ENCODE measurements at regions not wholly inside any gene's neighbourhood (a gene's known extent, or its start where the extent isn't known, plus 50 kb on each side); places are given as distances from the start of the nearest gene placed in this dataset.
A peak's percentile ranks its signal among the peaks of the same experiment; 100 is the strongest.

DNA sequence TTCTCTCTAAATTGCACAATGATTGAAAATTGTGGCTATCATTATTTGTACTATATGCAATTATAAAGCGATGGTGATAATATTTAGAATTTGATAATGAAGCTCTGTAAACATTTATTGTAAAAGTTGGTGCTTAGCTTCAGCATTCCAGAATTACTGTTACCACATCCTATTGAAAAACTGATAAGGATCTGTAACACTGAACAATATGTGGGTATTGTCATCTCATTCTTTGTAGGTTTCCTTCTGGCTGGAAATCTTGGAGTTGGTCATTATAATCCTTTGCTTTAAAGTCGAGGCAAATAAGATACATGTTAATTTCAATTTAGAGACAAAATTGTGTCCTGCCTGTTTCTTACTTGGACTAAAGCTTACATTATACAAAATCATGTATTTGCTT, 323.4 kb upstream of the GOLIM4 start:
- DNase-seq (ENCODE audit: low read depth): no peak
- TF ChIP-seq, protein P1, sequence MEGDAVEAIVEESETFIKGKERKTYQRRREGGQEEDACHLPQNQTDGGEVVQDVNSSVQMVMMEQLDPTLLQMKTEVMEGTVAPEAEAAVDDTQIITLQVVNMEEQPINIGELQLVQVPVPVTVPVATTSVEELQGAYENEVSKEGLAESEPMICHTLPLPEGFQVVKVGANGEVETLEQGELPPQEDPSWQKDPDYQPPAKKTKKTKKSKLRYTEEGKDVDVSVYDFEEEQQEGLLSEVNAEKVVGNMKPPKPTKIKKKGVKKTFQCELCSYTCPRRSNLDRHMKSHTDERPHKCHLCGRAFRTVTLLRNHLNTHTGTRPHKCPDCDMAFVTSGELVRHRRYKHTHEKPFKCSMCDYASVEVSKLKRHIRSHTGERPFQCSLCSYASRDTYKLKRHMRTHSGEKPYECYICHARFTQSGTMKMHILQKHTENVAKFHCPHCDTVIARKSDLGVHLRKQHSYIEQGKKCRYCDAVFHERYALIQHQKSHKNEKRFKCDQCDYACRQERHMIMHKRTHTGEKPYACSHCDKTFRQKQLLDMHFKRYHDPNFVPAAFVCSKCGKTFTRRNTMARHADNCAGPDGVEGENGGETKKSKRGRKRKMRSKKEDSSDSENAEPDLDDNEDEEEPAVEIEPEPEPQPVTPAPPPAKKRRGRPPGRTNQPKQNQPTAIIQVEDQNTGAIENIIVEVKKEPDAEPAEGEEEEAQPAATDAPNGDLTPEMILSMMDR (IDR thresholded peaks at IDR 0.05; ENCODE audit: insufficient read depth, low read depth, low read length): no peak
- H3K4me3 ChIP-seq (ENCODE audit: low read depth, low read length): no peak overlapping the region

DNA sequence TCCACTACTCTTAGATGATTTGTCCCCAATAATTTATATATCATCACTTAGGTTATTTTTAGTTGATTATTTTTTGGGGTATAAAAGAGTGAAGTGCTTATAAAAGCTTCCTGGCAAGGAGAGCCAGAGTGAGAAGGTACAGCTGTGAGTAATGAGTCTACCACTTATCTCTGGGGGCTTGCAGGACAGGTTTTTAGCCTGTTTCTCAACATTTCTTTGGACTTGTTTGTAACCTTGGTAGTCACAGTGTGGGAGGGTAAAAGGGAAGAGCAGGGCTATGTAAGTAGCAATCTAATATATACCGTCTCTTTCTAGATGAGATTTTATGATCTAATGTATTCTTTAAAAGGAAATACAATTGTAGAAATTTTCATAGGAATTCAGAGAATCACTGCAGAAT, 321.3 kb upstream of the GOLIM4 start:
- DNase-seq (ENCODE audit: low read depth): no peak
- TF ChIP-seq, protein P1 (IDR thresholded peaks at IDR 0.05; ENCODE audit: insufficient read depth, low read depth, low read length): no peak
- H3K4me3 ChIP-seq (ENCODE audit: low read depth, low read length): no peak overlapping the region

DNA sequence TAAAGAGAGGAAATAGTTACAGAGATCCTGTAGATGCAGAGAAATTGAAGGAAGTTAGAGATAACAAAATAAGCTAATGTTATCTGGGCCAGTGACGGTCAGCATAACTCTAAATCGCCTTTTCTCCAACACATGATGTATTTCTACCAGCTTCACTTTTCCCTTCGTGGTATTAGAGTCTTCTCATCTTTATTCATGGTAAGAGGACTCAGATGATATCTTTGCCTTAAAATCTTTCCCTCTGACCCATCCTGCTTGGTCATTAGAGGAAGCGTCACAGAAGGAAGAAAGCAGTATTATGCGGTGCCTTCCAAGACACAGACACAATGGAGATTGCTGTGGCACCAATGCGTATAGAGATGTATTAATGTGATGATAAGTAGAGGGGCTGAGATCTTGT, 320.7 kb upstream of the GOLIM4 start:
- TF ChIP-seq, protein P1 (IDR thresholded peaks at IDR 0.05; ENCODE audit: insufficient read depth, low read depth, low read length): no peak
- no peak overlapping the region for H3K4me3 ChIP-seq (ENCODE audit: low read depth, low read length)
- DNase-seq (ENCODE audit: low read depth): no peak

DNA sequence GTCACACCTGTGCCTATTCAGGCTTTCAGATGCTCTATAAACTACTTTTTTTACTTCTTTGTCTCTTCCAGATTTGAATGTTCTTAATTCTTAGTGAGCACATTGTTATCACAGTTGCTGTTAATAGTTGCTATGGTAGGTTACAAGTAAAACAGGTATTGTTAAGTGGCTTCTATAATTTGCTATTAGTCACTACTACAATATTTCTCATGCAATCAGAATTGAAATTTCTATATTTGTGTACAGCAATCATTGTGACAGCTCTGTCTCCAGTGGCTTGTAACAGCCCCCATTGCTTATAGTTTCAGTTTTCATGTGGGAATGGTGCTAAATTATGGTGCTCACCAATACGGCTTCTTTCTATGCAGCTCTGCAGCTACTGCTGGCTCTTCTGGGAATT, 318.4 kb upstream of the GOLIM4 start:
- TF ChIP-seq, protein P1 (IDR thresholded peaks at IDR 0.05; ENCODE audit: insufficient read depth, low read depth, low read length): no peak
- DNase-seq (ENCODE audit: low read depth): no peak
- H3K4me3 ChIP-seq (ENCODE audit: low read depth, low read length): no peak overlapping the region

GRCh38 chr3:168407381-168407780, 311.7 kb upstream of the GOLIM4 start:
- TF ChIP-seq, protein P1 (IDR thresholded peaks at IDR 0.05; ENCODE audit: insufficient read depth, low read depth, low read length): no peak
- no peak for DNase-seq (ENCODE audit: low read depth)
- H3K4me3 ChIP-seq (ENCODE audit: low read depth, low read length): no peak overlapping the region

GRCh38 chr3:168405288-168405687, 309.6 kb upstream of the GOLIM4 start:
- TF ChIP-seq, protein P1 (IDR thresholded peaks at IDR 0.05; ENCODE audit: insufficient read depth, low read depth, low read length): no peak
- H3K4me3 ChIP-seq (ENCODE audit: low read depth, low read length): no peak overlapping the region
- DNase-seq (ENCODE audit: low read depth): no peak

- TF ChIP-seq, protein P1 (IDR thresholded peaks at IDR 0.05; ENCODE audit: insufficient read depth, low read depth, low read length): no peak
- peak; percentile 37 for DNase-seq (ENCODE audit: low read depth)
- H3K4me3 ChIP-seq (ENCODE audit: low read depth, low read length): no peak overlapping the region
These were observed 302.8 kb upstream of the GOLIM4 start for GRCh38 chr3:168398371-168399025.

Data from fibroblast of villous mesenchyme (primary cell).